GM18870 (cell line): ENCODE measurements at regions not wholly inside any gene's neighbourhood (a gene's known extent, or its start where the extent isn't known, plus 50 kb on each side); places are given as distances from the start of the nearest gene placed in this dataset.

Experiments
- ATAC-seq: cut with Tn5 transposase; IDR thresholded peaks from one replicate; pipeline ENCODE4 v1.9.1; 2021; ENCODE audit warnings: moderate library complexity; ENCODE audit not compliant: unreplicated experiment

DNA sequence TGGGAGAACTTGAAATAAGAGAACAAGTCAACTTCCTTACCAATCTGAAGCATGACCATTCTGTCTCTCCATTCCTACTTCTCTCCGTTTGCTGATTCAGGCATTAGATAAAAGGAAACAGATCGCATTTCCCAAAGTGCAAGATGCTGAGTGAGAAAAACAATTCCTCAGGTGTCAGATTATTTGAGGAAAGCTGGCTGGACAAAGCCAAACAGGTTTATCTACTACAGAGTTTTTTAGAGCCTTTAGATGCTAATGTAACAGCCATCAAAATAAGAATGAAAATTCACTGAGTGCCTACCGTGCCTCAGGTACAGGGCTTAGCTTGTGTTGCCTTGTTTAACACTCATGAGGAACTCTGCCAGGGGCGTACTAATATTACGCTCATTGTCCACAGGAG, 135.9 kb upstream of the MBL2 start:
- ATAC-seq = no peak

DNA sequence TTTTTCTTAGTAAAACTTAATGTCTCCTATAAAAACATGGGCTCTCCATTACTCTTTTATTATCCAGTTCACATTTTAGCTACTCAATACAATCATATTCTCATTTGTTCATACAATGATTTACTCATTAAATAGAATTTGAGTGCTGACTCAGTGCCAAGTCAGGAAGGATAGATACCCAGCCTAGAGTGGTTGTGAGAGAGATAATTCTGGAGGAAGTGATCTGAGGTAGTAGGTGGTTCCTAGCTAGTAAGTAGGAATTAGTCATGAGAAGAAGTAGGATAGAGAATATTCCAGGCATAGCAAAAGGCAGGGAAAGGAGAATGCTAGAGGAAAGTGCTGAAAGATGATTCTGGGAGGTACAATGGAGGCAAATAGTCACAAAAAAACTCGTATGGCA, 133.5 kb upstream of the MBL2 start:
- no peak for ATAC-seq

DNA sequence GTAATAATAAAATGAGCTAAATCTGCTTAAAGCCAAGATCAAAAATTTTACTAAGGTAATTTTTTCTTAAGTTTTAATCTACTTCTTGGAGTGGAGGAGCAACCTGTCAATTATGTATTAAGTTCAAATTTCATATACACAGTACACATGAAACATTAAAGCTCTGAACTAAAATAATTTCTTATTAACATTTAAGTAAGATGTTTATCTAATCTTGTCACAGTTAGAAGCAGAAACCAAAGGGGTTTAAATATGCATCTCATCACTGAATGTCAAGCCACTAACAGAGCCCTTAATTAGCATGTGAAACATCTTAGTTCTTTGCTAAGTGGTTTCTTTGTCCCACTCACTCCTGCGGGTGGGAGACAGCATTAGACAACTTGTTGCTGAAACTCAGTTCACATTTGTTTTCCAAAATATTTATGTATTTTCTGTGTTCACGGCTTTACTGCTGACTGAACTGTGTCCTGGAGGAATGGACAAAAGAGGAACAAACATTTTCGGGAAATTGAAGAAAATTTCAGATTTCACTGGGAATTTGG, 130.9 kb upstream of the MBL2 start:
- ATAC-seq = no peak

DNA sequence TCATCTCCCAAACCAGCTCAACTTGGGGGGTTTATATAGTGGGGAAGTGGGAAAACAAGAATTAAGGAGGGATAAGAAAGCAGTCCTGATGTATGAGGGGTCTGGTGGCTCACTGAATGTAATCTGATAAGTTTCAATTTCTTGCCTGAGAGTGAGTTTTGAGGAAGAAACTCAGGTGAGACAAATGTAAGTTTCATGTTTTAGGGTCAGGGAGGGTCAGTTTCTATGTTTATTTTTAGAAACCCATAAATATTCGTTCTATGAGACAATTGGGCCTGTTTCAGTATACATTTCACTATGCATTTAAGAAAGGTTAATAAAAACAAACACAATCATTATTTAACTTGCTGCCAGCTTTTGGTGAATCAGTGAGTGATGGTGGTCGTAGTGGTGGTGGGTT, 128.0 kb upstream of the MBL2 start:
- peak; percentile 69 for ATAC-seq

- no peak for ATAC-seq
Observed at GRCh38 chr10:52897162-52897561, 124.6 kb upstream of the MBL2 start.

GRCh38 chr10:52895059-52895458, 122.5 kb upstream of the MBL2 start:
- no peak for ATAC-seq

GRCh38 chr10:52890281-52890680, 117.7 kb upstream of the MBL2 start:
- no peak for ATAC-seq

GRCh38 chr10:52889611-52890010, 117.0 kb upstream of the MBL2 start:
- ATAC-seq = no peak

DNA sequence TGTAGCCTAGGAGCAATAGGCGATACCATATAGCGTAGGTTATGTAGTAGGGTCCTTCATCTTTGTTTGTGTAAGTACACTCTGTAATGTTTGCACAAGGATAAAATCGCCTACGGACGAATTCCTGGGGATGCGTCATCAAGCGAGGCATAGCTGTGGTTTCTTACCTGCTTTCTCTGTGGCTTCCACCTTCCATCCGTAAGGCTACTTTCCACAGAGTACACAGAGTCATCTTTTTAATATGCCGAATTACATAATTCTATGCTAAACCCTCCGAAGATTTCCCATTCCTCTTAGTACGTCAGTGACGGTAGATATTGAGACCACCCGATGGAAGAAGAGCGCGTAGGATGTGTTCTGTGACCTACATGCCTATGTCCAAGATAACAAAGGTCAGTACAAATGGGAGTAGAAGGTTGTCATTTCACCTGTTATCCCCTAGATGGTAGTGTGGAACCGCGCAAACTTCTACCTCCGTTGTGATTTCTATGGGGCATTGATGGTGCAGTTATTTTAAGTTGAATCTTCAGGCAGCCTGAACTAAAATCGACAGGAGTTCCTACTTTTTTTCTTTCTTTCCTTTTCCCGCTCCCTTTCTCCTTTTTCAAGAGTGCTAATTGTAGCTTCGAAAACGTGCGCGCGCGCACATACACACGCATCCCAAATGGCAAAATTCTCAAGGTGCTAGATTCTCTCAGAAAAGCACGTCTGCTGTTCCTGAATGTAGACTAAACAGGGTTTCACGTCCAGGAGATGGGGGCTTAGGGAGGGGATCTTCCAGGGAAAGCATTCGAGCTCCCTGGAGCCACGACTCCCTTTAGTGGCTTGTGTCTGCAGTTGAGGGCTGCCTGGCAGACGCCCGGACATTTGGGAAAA, 111.7 kb upstream of the MBL2 start:
- ATAC-seq = peak; percentile 98

GRCh38 chr10:52879091-52879807, 106.7 kb upstream of the MBL2 start:
- no peak for ATAC-seq

GRCh38 chr10:52877451-52877850, 104.9 kb upstream of the MBL2 start:
- ATAC-seq = no peak

DNA sequence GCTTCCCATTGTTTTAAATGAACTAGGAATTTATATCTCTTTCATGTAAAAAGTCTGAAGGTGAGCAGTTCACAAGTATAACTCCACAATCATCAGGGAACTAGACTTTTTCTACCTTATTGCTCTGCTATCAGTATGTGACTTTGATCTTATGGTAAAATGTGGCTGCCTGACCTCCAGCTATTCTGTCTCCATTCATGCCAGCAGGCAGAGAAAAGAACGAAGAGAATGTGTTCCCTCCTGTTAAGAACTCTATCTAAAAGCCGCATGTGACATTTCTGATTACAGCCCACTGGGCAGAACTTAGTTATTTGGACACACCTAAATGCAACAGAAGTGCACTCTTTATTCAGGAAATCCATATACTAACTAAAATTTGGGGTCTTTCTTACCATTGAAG, 102.8 kb upstream of the MBL2 start:
- no peak for ATAC-seq

DNA sequence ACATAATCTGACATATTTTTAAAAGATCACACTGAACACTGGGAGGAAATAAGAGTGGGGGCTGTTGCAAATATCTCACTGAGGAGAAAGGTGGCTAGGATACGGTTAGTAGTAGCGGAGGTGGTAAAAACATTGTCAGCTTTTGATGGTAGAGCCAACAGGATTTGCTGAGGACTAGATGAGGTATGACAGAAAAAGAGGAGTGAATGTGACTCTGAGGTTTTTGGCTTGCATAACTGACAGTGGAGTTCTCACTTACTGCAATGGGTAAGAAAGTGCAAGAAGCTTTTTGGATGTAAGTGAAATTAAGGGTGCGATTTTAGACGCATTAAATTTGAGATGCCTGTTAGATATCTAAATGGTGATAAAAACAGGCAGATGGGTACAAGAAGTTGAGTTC, 102.0 kb upstream of the MBL2 start:
- ATAC-seq = no peak

DNA sequence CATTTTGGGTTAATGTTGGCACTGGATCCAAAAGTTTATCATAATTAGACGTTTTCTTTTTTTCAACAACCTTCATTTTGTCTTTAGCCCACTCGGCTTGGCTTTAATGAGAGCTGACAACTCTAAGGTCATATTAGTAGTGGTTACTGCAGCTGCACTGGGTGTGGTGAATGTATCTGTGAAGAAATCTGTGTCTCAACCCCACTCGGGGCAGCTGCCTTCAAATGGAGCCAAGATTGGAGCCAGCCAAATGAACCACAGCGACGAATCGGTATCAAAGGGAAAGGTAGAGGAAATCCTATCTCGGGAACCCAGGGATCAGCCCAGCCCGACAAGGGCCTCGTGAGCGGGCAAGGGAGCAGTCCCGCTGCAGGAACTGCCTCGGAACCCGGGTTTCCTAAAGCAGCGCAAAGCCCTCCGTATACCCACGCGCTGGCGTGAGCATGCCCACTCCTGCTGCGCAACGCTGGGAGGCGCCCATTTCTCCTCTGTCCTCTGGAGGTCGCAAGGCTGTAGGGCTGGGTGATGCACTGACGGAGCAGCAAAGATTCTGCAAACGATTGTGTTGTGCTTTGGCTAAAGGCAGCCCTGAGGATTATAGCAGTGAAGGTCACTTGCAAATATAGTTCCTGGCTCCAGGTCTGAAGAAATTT, 98.7 kb upstream of the MBL2 start:
- no peak for ATAC-seq

GRCh38 chr10:52870562-52870961, 98.0 kb upstream of the MBL2 start:
- ATAC-seq = no peak

- no peak for ATAC-seq
Observed at GRCh38 chr10:52869864-52870263, 97.3 kb upstream of the MBL2 start.

- no peak for ATAC-seq
Observed at GRCh38 chr10:52865213-52865612, 92.6 kb upstream of the MBL2 start.

DNA sequence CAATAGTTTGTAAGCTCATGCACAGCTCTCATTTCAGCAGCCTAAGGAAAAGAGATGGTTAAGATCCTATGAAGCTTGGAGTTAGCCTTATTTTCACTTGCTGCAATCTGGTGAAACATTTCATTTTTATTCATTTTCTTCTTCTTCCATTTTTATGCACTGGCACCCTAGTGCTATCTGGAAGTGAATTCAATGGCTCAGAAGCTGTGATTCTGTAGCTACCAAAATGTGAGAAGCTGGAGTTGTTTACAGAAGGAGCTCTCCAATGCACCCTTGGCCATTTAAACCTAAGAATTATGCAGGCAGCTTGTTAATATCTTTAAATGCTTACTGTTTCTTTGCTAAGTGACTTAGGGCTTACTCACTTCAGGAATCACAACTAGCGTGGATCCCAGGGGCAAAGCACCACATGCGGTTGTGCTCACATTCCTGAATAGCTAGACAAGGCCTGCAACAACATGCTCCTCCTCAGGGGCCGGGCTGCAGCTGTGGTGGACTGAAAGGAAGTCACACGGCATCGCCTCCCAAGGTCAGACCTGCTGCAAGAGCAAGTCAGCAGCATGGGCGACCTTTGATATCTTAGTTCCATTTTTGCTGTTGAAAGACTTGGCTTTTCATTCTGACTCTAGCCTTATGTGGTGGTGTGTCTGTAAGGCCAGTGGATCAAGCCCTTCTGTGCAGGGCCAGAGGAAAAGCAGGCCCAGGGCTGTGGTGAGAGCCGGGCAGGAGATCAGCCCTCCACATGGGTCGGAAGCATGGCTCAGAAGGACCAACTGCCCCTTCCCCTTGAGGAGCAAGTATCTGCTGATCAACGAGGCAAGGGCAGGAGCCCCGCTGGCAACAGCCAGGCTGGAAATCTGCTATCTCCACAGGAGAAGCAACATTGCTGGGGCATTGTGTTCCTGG, 91.9 kb upstream of the MBL2 start:
- ATAC-seq = peak; percentile 63

DNA sequence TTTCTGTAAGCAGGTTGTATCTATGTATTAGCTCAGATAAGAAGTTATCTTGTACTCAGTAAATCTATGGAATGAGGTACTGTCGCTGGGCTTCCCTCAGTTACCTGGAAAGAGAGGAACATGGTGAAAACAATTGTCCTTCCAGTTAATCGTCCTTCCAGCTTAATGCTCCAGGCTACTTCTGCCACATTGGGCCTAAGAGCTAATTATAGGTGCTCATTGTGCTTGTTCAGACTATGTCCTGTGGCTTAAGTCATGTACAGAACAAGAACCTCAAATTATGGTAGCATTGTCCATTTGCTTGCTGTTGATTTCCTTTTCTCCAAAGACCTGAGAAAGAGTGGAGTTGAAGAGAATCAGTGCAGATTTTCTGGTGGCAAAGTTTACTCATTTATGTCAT, 86.1 kb upstream of the MBL2 start:
- ATAC-seq = no peak

DNA sequence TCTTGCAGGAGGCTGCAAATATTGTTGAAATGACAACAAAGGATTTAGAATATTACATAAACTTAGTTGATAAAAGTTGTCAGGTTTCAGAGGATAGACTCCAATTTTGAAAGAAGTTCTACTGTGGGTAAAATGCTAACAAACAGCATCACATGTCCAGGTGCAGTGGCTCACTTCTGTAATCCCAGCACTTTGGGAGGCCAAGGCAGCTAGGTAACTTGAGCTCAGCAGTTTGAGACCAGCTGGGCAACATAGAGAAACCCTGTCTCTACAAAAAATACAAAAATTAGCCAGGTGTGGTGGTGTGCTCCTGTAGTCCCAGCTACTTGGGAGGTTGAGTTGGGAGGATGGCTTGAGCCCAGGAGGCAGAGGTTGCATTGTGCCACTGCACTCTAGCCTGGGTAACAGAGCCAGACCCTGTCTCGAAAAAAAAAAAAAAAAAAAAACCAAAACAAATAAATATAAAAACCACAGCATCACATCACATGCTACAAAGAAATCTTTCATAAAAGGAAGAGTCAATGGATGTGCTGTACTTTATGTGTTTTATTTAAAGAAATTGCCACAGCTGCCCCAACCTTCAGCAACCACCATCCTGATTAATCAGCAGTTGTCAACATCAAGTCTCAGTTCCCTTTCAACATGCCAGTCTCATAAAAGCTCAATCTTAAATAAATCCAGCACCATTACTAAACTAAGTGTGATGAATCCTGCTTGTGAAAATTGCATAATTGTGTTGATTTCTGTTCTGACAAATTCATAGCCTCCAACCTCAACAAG, 83.2 kb upstream of the MBL2 start:
- ATAC-seq = no peak
